ENCODE measurements at regions not wholly inside any gene's neighbourhood (a gene's known extent, or its start where the extent isn't known, plus 50 kb on each side); places are given as distances from the start of the nearest gene placed in this dataset.
"Not testable (repeated sequence)": the region's sequence is repeated elsewhere in the genome, so short reads cannot be mapped to it uniquely, and the experiment has no call there.

- DNase-seq: no peak
Observed at GRCh38 chr4:64216741-64217140, 192.5 kb downstream of the TECRL start.

DNA sequence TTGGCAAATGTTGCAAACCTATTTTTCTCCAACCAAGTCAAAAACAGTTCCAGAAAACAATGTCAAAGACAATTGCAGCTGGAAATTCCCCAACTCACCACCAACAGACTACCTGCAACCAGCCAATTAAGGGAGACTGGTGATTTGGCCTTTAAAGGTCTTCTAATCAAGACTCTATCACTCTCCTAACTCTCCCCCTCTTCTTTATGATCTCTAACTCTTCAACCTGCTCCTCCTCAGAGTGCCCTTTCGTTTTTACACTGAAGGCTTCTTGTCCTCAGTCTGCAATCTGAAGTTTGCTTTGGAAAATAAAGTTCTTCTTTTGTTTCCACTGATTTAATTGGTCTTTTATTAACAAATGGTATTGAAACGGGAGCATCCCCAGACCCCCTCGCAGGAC lies 203.9 kb downstream of the TECRL start:
- DNase-seq: no peak

GRCh38 chr4:64200001-64200555 lies 209.2 kb downstream of the TECRL start:
- DNase-seq: no peak

DNA sequence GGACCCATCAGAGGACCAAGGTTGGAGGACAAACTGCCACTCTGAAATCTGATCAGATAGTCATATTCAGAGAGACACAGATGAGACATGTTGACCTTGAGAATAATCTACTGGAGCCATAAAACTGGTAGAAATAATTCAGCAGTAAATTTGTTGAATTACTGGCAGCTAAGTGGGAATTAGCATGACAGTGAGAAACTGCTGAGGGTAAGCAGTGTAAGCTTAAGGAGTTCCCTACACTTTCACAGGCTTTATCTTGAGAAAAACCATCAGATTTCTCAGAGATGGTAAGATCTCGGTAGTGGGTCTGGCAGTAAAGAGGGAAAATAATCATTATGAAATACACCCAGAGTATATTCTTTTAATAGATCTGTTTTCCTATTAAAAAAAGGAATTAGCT lies 213.7 kb downstream of the TECRL start:
- DNase-seq: no peak

DNA sequence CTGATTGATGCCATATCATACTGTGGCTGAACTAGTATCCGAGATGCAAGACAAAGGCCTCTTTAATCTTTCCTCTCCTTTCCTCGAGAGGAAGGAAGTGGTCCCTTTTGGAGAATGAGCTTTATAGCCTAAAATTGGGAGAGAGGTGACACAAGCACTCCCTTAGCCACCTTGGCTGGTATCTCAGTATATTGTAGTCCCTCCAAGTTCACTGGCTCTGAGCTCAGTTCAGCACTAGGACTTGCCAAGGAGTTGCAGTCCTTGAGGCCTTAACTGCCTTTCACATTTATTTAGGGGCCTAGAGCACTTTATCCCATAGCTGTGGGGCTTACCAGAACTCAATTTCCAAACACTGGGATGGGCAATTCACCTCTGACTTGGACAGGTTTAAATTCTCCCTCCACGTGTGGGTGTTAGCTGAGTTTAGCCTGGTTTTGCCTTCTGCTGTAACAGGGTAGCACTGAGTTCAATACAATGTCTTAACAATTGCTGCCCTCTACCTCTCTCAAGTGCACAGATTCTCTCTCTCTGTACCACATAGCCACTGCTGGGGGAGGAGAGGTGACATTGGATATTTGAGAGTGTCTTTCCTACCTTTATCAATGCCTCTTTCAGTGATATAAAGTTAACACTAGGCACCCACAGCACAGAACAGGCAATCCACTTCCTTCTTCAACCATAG lies 216.4 kb downstream of the TECRL start:
- DNase-seq: no peak

- no peak for DNase-seq
Observed at GRCh38 chr4:64174247-64174882, 234.9 kb downstream of the TECRL start.

- no peak for DNase-seq
Observed at GRCh38 chr4:64166365-64166764, 242.9 kb downstream of the TECRL start.

- peak; percentile 61 for DNase-seq
Observed at GRCh38 chr4:64158648-64159326, 250.5 kb downstream of the TECRL start.

GRCh38 chr4:64157397-64157796 lies 251.9 kb downstream of the TECRL start:
- no peak for DNase-seq

- no peak for DNase-seq
Observed at GRCh38 chr4:64156253-64156652, 253.0 kb downstream of the TECRL start.

DNA sequence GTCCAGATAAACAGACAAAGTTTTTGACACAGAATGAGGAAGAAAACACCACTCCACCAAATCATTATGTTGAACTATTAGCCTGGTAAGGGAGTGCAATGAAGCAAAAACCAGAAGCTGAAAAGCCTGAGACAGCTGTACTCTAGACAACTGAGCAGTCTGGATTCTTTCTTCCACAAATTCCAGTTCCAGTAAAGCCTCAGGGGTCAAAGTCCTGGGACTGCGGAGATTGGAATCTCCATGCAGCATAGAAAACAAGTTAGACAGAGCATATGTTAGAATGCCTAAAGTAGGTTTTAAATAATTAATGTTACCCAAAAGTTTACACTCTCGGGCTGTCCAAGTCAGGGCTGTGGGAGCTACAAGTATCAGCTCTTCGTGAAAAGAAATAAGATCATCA lies 263.2 kb downstream of the TECRL start:
- DNase-seq: no peak

DNA sequence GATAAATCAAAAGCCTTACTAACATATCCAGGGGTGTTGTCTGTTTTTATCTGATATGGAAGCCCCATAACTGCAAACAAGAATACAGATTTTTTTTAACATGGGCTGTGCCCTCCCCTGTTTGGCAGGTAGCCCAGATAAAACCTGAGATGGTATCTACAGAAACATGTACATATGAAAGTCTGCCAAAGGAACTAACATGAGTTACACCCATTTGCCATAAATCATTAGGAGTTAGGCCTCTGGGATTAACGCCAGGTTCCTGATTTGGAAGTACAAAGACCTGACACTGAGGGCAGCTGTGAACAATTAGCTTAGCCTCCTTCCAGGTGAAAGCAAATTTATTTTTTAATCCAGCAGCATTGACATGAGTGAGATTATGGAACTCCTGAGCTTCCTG lies 264.3 kb downstream of the TECRL start:
- no peak for DNase-seq

DNA sequence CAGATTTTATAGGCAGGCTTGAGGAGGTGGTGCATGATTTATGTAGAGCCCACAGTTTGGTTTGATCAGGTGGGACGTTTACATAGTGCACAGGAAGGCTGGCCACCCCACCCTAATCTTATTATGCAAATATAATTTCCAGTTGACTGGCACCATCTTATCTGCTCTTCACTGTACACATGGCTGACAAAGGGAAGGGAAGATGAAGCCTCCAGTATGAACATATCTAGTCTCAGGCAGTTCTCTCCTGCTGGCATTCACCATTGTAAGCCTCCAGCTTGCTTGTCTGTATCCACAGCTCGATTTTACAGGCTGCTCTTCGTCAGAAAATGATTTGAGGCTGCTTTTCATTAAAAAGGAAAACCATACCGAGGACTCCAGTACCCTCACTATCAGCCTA lies 278.3 kb downstream of the TECRL start:
- no peak for DNase-seq

GRCh38 chr4:64125354-64125753 lies 283.9 kb downstream of the TECRL start:
- no peak for DNase-seq

GRCh38 chr4:64121803-64122202 lies 287.4 kb downstream of the TECRL start:
- DNase-seq: no peak

DNA sequence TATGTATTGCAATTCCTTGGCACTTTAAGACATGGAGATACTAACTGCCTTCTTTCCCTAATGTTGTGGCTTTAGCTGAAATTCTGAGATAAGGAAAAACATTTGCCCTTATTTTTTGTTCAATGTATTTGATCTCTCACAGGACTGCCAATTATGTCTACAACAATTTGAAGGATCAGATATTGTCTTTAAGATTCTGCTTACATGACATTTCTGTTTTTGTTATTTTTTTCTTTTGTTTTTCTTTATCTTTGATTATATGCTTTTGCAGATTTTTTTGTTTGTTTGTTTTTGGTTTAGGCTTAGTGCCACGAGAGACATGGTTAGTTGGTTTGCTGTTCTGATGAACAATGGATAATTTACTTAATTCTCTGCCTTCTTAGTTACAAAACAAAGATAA lies 303.3 kb downstream of the TECRL start:
- no peak for DNase-seq

GRCh38 chr4:64095398-64095797 lies 313.9 kb downstream of the TECRL start:
- no peak for DNase-seq

DNA sequence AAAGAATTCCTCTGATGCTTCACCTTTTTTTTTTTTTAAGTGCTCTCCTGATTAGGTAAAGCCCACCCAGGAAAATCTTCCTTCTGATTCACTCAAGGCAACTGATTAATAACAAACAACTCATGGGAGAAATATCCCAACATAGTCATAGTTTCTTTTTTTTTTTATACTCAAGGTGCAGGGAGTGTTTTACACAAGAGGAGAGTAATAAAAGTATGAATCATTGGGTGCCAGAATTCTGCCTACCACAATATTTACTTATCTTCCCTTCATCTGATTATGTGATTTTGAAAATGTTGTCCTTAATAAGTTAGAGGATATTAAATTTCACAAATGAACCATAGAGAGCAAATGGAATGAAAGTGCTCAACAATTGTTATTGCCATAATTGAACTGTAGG lies 329.9 kb downstream of the TECRL start:
- DNase-seq: no peak

- no peak for DNase-seq
Observed at GRCh38 chr4:64068096-64068495, 341.2 kb downstream of the TECRL start.

DNA sequence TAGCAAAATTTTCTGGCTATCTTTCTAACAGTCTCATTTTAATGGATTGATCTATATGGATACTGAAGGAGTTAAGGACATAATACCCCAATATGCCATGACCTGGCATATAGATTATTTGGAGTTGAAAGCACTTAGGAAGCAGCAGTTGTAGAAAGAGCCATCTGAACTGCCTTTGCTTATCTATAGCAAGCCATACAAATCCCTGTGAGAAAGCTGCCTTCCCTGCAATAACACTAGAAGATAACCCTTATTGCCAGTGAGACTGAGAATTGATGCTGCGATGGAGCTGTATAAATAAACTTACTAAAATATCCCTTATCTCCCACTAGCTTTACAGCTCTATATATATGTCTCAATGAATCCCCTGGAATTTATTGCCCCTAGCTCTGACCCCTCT lies 346.3 kb downstream of the TECRL start:
- no peak for DNase-seq

DNA sequence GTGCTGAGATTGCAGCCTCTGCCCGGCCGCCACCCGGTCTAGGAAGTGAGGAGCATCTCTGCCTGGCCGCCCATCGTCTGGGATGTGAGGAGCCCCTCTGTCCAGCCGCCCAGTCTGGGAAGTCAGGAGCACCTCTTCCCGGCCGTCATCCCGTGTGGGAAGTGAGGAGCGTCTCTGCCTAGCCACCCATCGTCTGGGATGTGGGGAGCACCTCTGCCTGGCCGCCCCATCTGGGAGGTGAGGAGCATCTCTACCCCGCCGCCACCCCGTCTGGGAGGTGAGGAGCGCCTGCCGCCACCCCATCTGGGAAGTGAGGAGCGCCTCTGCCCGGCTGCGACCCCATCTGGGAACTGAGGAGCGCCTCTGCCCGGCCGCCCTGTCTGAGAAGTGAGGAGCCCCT lies 372.2 kb downstream of the TECRL start:
- not testable (repeated sequence) for DNase-seq

DNA sequence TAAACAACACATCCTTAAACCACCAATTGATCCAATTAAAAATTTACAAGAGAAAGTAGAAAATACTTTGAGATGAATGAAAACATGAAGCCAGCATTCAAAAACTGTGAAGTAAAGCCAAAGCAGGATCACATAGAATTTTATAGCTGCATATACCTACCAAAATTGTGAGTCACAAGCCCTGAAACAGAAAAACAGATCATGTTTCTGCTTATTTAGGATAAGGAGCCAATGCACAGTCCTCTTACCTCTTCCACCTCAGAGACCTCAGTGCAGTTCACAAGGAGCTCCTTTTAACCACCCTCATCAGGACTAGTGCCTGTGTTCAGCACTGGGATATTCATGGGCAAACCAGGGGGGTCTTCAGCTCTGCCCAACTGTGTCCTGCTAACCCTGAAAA lies 386.7 kb downstream of the TECRL start:
- no peak for DNase-seq

DNA sequence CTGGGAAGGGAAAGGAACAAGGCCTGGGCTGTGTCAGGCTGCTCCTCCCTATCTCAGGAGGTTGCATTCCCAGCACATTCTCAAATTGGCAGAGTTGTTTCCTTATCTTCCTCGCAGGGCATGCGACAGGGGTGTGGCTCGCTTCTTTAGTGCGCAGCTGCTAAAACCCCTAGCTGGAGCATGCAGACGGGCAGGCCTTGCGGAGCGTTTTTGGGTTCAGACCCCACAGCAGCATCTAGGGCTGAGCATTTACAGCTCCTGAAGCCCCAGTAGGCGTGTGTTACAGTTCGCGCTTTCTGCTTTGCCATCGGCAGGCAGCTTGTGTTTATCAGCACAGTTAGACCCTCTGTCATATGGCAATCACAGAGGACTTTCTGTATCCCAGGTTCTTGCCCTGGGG lies 392.4 kb downstream of the TECRL start:
- no peak for DNase-seq

DNA sequence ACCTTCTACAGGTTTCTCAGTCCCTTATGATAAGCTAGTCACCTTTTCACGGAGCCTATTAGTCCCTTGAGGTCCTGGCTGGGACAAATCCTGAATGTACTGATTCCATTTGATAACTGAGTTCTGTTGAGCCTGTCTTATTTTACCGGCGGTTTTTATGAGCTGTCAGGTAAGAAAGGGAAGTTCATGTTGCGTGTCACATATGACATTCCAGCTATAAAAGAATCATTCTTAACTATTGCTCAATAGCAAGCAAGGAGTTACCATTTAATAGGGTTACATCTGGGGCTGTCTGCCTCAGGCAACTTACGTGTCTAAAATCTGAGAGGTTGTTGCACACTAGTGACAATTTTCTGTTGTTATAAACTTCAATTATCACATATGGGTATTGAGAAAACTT lies 394.6 kb downstream of the TECRL start:
- no peak for DNase-seq

All from stimulated activated CD8-positive, alpha-beta memory T cell treated with anti-CD3 and anti-CD28 coated beads, Interleukin-4, amount 100 ng/mL, for 48 hours (primary cell).